KBM-7 (cell line): ENCODE measurements at regions not wholly inside any gene's neighbourhood (a gene's known extent, or its start where the extent isn't known, plus 50 kb on each side); places are given as distances from the start of the nearest gene placed in this dataset.

Experiments
- DNase-seq: peaks from one replicate; pipeline ENCODE4 v3.0.0-alpha.2; 2015
- in situ Hi-C: fragments of 300-500 bp; cut with MboI; formaldehyde crosslinking; loops from 2 replicates; pipeline ENCODE4 v1.14.3; 2020; ENCODE audit warnings: low sequenced_read_pairs, low pct_unique_long_range_greater_than_20kb, mixed read lengths

DNA sequence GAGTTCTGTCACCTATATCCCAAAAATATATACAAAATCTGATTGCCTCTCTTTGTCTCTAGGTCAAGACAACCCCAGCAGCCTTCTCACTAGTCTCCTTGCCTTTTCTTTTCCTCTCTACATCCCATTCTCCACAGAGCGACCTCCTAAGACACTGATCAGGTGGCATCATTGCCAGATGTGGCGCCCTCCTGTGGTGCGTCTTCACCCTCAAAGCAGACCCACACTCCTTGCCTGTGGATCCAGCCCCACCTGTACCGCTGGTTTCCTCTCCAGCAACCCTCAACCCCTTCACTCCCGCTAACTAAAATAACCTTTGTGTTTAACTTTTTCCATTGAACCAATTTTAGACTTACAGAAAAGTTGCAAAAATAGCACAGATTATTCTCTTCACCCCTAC lies 273.3 kb downstream of the GLI2 start:
- in situ Hi-C loops, result no loop called here
- no peak for DNase-seq

DNA sequence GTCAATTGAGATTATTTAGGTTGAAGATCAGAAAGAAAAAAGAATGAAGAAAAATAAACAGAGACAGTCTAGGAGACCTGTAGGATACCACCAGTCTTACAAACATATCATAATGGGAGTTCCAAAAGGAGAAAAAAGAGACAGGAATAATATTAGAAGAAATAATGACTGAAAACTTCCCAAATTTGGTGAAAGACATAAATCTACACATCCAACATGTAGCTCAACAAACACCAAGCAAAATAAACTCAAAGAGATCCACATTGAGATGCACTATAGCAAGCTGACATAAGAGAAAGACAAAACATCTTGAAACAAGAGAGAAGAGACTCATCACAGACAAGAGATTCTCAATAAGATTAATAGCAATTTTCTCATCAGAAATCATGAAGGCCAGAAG lies 274.0 kb downstream of the TFCP2L1 start:
- DNase-seq, result no peak
- in situ Hi-C loops, result no loop called here

DNA sequence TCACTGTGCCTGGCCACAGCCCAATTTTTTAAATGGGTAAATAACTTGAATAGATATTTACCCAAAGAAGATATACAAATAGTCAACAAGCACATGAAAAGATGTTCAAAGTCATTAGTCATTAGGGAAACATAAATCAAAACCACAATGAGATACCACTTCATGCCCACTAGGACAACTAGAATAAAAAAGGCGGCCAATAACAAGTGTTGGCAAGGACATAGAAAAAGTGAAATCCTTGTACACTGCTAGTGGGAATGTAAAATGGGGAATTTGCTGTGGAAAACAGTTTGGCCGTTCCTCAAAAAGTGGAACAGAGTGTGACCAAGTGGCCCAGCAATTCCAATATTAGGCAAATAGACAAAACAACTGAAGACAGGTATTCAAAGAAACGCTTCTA lies 270.1 kb downstream of the TFCP2L1 start:
- in situ Hi-C loops, result no loop called here
- no peak for DNase-seq

DNA sequence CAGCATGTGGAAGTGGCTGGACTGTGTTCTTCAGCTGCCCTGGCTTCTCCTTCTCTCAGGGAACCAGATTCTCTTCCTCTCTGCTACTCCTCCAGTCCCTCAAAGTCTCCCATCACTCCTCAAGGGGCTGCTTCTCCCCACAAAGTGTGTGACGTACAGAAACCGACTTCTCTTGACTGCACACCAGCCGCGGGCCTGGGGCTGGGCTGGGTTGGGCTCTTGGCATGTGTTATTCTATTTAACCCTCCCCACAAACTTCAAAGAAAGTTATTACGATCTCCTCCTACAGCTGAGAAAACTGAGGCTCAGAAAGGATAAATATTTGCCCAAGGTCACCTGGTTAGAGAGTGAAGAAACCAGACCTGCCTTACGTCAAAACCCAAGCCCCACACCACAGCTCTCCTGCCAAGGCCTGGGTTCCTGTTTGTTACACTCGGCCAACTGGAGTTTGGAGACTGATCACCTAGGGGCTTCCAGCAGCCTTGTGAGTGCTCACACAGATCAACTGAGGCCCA lies 269.0 kb downstream of the TFCP2L1 start:
- in situ Hi-C loops, result no loop called here
- DNase-seq, result no peak

DNA sequence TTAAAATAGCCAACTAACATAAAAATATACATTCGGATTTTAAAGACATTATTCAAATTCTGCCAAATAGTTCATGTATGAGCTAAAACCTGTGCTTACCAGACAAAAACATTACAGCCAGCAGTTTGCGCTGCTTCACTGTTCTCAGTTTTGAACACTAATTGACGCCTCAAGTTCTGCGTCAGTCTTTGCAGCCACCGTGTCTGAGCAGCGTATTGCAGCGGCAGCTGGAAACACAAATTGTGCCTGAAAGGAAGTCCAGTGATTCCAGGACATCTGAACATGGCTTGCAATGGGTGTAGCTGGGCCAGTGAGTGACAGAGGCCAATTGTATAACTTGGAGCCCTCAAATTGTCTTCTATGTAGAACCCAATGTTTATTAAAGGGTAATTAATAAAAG lies 267.6 kb downstream of the TFCP2L1 start:
- in situ Hi-C loops, result no loop called here
- DNase-seq, result no peak

DNA sequence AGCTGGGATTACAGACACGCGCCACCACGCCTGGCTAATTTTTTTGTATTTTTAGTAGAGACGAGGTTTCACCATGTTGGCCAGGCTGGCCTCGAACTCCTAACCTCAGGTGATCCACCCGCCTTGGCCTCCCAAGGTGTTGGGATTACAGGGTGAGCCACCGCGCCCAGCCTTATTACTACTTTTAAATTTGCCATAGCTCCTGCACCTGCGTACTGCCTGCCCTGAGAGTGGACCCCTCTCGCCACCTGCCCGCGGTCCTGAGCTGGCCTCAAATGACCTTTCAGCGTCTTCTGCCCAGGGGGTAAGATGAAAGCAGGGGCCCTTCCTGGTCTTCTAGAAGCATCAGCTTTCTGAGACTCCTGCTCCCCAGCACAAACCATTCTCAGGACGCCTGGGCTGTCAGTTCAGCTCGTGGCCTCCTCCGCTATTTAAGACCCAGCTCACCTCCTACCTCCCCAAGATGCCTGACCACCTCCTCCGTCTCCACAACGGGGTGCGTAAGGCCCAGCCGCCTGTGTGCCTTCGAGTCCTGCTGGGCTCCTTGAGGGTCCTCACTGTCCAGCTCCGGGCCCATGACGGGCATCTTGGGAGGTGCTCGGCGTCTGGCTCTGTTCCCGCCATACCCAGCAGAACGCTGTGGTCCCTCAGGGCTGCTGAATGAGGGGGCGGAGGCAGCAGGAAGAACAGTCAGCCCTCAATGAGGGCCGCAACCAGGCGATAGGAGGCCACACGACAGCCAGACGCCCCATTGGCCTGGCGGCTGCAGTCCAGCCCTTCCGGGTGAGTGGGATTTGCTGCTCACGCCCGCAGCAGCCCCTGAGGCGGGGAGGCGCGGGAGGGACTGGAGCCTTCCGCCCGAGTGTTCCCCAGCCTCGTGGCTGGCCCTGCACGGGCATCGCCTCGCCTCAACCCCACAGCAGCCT lies 266.6 kb downstream of the TFCP2L1 start:
- DNase-seq, result no peak

DNA sequence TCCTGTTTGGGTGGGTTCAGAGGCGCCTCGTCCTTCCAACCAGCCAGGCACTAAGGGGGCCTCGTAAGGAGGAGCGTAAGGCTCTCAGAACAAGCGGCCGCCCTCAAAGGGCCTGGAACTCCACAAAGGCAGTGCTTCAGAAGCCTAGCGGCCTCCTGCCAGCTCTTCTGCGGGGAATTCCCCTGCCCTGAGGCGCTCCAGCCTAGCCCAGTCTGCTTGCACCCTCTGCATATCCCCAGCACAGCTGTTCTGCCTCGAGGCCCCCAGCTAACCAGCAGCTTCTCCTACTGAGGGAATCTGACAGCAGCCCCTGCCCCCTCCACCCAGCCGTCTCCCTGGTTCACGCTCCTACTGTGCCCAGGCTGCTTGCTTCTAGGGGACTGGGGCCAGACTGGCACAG lies 265.9 kb downstream of the TFCP2L1 start:
- in situ Hi-C loops, result no loop called here
- no peak for DNase-seq

More for the DNA sequence above, 266.6 kb downstream of the TFCP2L1 start:
- in situ Hi-C loops, result no loop called here

DNA sequence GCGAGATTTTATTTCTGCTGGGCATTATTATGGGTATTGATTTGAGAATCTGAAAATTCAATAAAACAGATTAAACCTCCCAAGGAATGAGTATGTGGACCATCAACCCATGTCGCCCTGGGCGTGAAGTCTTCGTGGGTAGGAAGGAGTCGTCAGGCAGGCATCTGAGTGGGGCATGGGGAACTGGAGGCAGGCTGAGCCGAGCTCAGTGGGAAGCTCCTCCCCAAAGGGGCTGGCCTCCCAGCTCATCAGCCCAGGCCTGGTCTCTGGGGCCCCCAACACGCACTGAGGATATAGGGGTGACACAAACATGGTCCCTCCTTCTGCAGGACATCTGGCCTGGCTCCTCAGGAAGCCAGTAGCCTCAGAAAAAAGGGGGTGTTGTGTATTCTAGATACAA lies 265.2 kb downstream of the TFCP2L1 start:
- in situ Hi-C loops, result no loop called here
- DNase-seq, result no peak

DNA sequence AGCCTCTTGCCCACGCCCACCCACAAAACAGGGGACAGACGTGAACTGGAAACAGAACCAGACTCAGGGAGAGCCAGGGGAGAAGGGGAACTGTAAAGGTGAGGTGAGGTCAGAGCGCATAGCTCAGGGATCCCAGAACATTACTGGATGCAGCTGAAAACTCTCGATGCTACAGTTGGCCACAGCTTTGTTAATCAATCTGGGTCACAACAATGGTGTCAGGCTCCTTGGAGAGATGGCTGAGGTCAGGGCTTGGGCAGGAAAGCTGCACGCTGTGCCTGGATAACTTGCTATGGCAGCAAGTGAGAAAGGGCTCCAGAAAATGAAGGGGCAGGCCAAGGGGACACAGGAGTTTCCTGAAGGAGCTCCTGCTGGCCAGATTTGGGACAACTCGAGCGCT lies 263.3 kb downstream of the TFCP2L1 start:
- no peak for DNase-seq
- in situ Hi-C loops, result no loop called here

DNA sequence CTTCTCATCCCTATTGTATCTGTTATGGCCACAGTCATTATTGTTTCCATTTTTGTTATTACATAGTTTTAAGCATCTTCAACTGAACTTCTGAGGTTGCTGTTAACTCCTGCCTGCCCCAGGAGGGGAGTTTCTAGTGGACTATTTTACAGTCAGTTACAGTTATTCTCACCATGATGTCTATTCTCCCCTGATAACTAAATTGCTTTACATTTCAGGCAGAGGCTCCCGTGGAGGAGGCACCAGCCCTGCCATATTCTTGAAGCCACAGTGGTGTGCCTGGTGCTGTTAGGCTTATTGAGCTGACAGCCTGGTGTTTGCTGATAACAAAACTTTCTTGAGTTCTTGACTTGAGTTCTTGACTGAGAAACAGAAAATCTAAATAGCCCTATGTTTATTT lies 256.4 kb downstream of the TFCP2L1 start:
- in situ Hi-C loops, result no loop called here

DNA sequence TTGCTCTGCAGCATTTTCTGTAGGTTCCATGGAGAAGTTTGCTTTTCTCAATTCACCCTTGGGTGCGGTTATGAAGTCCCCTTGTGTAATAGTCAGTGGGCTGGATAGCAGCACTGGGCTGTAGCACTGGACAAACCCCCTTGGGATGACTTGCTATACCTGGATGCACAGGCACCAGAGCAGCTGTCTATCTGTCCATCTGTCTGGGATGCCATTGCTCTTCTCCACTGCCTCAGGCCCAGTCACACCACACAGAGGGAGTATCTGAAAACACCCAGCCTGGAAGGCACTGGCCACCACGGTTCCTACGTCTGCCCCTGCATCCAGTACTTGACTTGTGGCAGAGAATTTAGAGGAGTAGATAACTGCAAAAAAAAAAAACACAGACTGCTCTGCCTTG lies 254.5 kb downstream of the TFCP2L1 start:
- in situ Hi-C loops, result no loop called here

More for the DNA sequence above, 256.4 kb downstream of the TFCP2L1 start:
- no peak for DNase-seq

DNA sequence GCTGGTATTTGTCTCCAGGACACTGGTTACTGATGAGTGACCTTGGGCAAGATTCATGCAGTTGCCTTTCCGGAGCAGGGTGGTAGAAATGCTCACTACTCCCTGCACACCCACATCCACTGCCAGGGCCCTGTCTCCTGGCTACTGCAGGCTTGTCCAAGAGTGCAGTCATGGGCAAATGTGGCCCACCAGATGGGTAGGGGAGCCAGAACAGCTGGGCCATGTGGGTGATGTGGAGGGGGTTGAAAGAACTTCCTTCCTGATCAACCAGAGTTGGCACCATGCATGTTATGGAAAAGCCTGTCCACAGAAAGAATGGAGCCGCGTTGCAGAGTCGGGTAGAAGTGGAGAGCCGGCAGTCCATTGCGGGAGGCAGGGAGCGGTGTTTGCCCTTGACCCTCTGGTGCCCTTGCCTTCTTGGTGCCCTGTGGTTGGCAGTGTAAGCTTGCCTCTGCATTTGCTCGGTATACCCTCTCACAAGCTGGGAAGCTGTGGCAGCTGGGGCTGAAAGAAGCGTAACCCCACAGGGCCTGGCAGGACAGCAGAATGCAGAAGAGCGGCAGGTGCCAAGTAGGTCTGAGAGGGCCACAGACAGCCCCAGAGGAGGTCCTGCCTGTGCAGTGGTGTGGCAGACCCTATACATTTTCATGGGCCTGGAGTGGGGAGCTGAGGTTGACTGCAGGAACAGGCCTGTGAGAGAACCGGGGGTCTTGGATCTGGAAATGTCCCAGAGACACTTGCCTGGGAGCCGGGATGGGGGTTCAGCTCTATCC lies 253.2 kb downstream of the TFCP2L1 start:
- DNase-seq, result no peak
- in situ Hi-C loops, result no loop called here

More for the DNA sequence above, 254.5 kb downstream of the TFCP2L1 start:
- DNase-seq, result no peak

DNA sequence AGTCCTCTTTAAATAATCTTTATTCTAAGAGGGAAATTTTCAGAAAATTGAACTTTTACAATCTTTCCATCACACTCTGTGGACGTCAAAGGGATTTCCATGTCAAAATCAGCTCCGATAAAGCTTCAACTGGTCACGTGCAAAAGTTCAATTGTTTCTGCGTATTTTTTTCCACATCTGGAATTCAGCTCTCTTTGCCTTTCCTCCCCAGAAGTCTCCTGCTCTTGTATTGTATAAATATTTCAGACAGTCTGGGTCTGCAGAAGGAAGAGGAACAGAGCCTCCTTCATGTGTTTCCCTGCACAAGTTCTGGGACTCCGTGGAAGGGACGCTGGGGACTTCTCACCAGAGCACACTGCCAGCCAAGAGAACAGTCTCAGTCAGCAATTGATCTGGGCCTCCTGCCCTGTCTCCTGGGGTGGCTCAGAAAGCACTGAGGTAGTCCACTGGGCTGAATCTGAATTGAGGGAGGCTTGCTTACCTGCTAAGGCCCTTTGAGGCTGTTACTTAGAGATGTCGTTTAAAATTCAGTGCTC lies 251.5 kb downstream of the TFCP2L1 start:
- DNase-seq, result no peak
- in situ Hi-C loops, result no loop called here

DNA sequence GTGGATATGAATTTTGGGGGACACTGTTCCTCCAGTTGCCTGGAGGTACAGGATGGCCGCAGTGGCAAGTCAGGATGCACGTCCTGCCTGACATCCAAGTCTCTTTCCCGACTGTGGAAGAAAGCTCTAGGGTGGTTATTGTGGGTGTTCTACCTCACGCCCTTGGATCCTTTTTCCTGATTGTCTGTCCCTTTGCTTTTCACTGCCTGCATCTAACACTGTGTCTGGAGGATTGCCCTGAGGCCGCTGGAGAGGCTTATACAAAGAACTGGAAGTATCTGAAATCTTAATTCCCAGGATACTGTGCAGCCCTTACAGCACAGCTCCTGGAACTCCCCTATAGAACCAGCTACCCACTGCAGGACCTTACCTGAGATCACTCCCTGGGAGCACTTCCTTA lies 250.5 kb downstream of the TFCP2L1 start:
- DNase-seq, result no peak
- in situ Hi-C loops, result no loop called here

DNA sequence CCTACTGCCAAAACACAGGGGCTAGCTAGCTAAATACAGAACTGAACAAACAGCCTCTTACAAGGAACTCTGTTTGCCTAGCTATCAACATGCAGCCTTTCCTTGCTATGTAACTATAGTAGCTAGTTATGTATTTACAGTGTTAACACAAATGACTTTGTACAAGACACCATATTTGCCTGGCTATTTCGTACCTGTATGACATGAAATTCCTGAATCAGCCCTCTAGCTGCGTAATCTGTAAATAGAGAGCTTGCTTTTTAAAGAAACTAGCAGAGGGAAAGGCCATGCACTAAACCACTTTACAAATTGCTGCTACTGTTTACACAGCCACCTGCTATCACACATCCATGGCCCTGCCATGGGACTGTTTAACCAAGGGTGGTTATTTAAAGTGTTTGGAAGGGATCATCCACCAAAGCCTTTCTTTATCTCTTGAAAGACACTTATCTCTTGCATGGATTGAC lies 248.7 kb downstream of the TFCP2L1 start:
- in situ Hi-C loops, result no loop called here
- no peak for DNase-seq

DNA sequence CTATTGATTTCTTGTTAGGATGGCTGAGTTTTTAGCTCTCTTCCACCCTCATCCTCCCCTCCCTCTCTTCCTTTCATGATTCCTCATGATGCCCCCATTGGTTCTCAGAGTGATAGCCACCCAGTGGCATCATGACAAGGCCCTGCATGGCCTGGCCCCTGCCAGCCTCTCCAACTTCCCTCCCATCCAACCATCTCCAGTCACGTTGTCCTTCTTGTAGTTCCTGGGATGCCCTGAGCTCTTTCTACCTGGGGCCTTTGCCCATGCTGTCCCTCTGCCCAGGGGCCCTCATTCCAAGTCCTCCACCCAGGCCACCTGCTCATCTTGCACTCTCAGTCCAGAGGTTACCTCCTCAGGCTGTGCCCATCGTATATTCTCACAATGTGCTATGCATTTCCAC lies 247.5 kb downstream of the TFCP2L1 start:
- no peak for DNase-seq
- in situ Hi-C loops, result no loop called here

DNA sequence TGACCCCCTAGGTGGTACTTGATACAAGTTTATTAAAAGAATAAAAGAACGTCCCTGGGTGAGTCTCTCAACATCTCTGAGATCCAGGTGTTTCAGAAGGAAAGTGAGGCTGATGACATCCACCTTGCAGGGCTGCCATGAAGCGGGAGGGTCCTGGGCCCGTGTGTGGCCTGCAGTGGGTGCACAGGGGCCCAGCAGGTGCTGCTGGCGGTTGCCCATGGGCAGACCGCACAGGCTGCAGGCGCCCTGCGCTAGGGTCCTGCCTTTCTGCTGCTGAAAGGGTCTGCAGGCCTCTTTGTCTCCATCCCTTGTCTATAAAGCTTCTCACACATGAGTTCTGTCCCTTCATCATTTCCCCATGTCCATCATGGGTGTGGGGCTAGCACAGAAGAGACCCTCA lies 247.0 kb downstream of the TFCP2L1 start:
- in situ Hi-C loops, result no loop called here
- DNase-seq, result no peak

DNA sequence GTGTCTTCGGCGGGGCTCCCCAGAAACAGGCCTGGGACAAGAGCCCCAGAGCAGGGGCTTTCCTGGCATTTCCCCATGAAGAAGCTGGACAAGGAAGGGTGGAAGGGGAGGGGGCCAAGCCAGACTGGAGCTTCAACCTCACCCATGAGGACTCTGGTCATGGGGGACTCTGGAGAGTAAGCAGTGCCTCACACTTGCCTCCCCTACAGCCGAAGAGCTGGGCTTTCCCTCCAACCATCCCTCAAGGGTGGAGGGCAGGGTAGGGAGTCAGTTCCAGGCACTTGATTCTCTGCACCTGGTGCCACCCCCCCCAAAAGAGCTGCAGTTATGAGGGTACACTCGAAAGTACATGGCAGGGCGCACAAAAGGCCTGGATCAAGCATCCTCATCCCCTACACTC lies 246.6 kb downstream of the TFCP2L1 start:
- in situ Hi-C loops, result no loop called here
- no peak for DNase-seq

DNA sequence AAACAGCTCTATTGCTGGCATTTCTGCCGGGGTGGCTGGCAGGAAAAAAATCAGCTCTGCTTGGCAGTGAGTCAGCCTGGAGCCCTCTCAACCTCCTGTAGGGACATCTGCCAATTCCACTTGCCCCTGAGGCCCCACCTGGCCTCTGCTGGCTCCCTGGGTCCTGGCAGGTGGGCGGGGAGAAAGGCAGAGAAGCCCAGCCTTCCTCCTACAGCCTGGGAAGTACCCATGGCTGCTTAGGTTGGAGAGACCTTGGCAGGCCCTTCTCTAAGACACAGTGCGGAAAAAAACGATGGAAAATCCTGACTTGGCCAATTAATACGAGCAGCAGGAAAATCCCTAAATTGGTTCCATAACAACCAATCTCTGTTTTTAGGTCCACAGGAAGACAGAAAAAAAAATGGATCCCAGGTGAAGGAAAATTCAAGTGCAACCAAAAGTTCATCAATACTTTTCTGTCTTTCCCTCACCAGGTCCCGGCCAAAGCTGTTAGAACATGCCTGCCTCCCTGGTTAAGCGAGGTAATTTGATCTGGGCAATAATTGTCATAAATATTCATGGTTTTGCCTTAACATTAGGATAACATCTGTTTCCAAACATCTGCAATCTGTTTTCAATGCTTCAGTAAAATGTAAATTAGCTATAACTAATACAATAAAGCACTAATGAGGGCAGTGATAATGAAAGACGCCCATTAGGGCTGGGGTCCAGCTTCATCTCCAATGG lies 245.9 kb downstream of the TFCP2L1 start:
- in situ Hi-C loops, result no loop called here
- no peak for DNase-seq
